Mesothelial cell of epicardium (in vitro differentiated cells): ENCODE measurements at regions not wholly inside any gene's neighbourhood (a gene's known extent, or its start where the extent isn't known, plus 50 kb on each side); places are given as distances from the start of the nearest gene placed in this dataset.
"Not testable (repeated sequence)": the region's sequence is repeated elsewhere in the genome, so short reads cannot be mapped to it uniquely, and the experiment has no call there.

Experiments used
- DNase-seq, 2 experiments: peaks; one replicate each; pipeline ENCODE4 v3.0.0; 2021; ENCODE audit warnings: low spot score in 2 of 2; ENCODE audit not compliant: unreplicated experiment in 2 of 2
- H3K27ac Mint-ChIP-seq: 2 replicates; pipeline ENCODE4 v1.8.0; 2021; ENCODE audit warnings: mixed read lengths
- H3K27me3 Mint-ChIP-seq: 2 replicates; pipeline ENCODE4 v1.8.0; 2021; ENCODE audit warnings: low read depth, mixed read lengths
- H3K36me3 Mint-ChIP-seq: 2 replicates; pipeline ENCODE4 v1.8.0; 2021; ENCODE audit warnings: mixed read lengths
- H3K4me1 Mint-ChIP-seq: 2 replicates; pipeline ENCODE4 v1.8.0; 2021; ENCODE audit warnings: mixed read lengths
- H3K4me3 Mint-ChIP-seq: 2 replicates; pipeline ENCODE4 v1.8.0; 2021; ENCODE audit warnings: mild to moderate bottlenecking, moderate library complexity, mixed read lengths
- H3K9me3 Mint-ChIP-seq: 2 replicates; pipeline ENCODE4 v1.8.0; 2021; ENCODE audit warnings: mixed read lengths
- CTCF ChIP-seq: fragments of 200-600 bp; sonication (generic); IDR thresholded peaks from one replicate; pipeline ENCODE4 v1.5.0; 2021; ENCODE audit warnings: antibody characterized with exemption; ENCODE audit not compliant: unreplicated experiment

- Mint-ChIP-seq H3K36me3 (peaks cover 1% of the 10 kb centered on the region), H3K9me3 (no peaks in the 10 kb centered on the region), H3K27ac (no peak overlapping the region), H3K4me1 (no peaks in the 10 kb centered on the region), H3K4me3 (no peak overlapping the region), H3K27me3 (no peaks in the 10 kb centered on the region)
- no peak for DNase-seq
- no peak for TF ChIP-seq CTCF
These were observed 52.6 kb upstream of the AGA start for GRCh38 chr4:177494791-177495190.

DNA sequence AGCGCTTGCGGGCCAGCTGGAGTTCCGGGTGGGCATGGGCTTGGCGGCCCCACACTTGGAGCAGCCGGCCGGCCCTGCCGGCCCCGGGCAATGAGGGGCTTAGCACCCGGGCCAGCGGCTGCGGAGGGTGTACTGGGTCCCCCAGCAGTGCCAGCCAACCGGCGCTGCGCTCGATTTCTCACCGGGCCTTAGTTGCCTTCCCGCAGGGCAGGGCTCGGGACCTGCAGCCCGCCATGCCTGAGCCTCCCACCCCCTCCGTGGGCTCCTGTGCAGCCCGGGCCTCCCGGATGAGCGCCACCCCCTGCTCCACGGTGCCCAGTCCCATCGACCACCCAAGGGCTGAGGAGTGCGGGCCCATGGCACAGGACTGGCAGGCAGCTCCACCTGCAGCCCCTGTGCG, 53.4 kb upstream of the AGA start:
- not testable (repeated sequence) for H3K9me3 Mint-ChIP-seq, H3K36me3 Mint-ChIP-seq, H3K4me3 Mint-ChIP-seq, H3K27ac Mint-ChIP-seq, H3K4me1 Mint-ChIP-seq, H3K27me3 Mint-ChIP-seq, DNase-seq

GRCh38 chr4:177499537-177499936, 57.3 kb upstream of the AGA start:
- no peak overlapping the region for H3K4me3 Mint-ChIP-seq
- H3K9me3 Mint-ChIP-seq, result peaks cover 17% of the 10 kb centered on the region
- H3K4me1 Mint-ChIP-seq, result no peaks in the 10 kb centered on the region
- peaks cover 3% of the 10 kb centered on the region for H3K36me3 Mint-ChIP-seq
- no peaks in the 10 kb centered on the region for H3K27me3 Mint-ChIP-seq
- H3K27ac Mint-ChIP-seq, result no peak overlapping the region
- TF ChIP-seq CTCF, result no peak
- no peak for DNase-seq

DNA sequence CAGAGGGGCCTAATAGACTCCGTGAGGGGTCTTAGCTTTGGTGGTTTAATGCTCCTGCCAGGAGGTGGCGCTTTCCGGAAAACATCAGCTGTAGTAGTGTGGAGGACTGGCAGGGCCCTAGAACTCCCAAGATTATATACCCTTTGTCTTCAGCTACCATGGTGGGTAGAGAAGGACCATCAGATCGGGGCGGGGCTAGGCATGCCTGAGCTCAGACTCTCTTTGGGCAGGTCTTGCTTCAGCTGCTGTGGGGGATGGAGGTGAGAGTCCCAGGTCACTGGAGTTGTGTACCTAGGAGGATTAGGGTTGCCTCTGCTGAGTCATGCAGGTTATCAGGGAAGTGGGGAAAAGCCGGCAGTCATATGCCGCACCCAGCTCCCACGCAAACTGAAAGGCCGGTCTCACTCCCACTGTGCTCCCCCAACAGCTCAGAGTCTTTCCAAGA, 63.0 kb upstream of the AGA start:
- Mint-ChIP-seq H3K4me1 (no peaks in the 10 kb centered on the region), H3K36me3 (peaks cover 1% of the 10 kb centered on the region), H3K27ac (no peak overlapping the region), H3K9me3 (peaks cover 21% of the 10 kb centered on the region), H3K4me3 (no peak overlapping the region), H3K27me3 (no peaks in the 10 kb centered on the region)
- no peak for TF ChIP-seq CTCF
- no peak for DNase-seq

- Mint-ChIP-seq H3K4me3 (no peak overlapping the region), H3K36me3 (peaks cover 3% of the 10 kb centered on the region), H3K27me3 (no peaks in the 10 kb centered on the region), H3K4me1 (peaks cover 5% of the 10 kb centered on the region), H3K9me3 (peaks cover 13% of the 10 kb centered on the region), H3K27ac (no peak overlapping the region)
- no peak for TF ChIP-seq CTCF
- no peak for DNase-seq
These were observed 66.4 kb upstream of the AGA start for GRCh38 chr4:177508662-177509061.

- Mint-ChIP-seq H3K9me3 (peaks cover 9% of the 10 kb centered on the region), H3K36me3 (peaks cover 3% of the 10 kb centered on the region), H3K27ac (no peak overlapping the region), H3K4me1 (peaks cover 5% of the 10 kb centered on the region), H3K27me3 (no peaks in the 10 kb centered on the region), H3K4me3 (no peak overlapping the region)
- TF ChIP-seq CTCF, result no peak
- no peak for DNase-seq
These were observed 67.0 kb upstream of the AGA start for GRCh38 chr4:177509226-177509745.
